ENCODE measurements at regions not wholly inside any gene's neighbourhood (a gene's known extent, or its start where the extent isn't known, plus 50 kb on each side); places are given as distances from the start of the nearest gene placed in this dataset.

- H3K4me3 ChIP-seq = no peak overlapping the region
- ATAC-seq = no peak
- TF ChIP-seq NR3C1 (IDR thresholded peaks at IDR 0.05) = no peak
- TF ChIP-seq E2F6 (IDR thresholded peaks at IDR 0.05; ENCODE audit: borderline replicate concordance, low read depth) = no peak
- no peak for TF ChIP-seq HDAC2 (IDR thresholded peaks at IDR 0.05)
- TF ChIP-seq CBX2 (IDR thresholded peaks at IDR 0.05; ENCODE audit: borderline replicate concordance, low read depth) = no peak
- TF ChIP-seq ZC3H11A (IDR thresholded peaks at IDR 0.05) = no peak
- no peak for TF ChIP-seq RNF2 (IDR thresholded peaks at IDR 0.05; ENCODE audit: borderline replicate concordance, low read depth)
- TF ChIP-seq MAFK (IDR thresholded peaks at IDR 0.05; ENCODE audit: partially characterized antibody) = no peak
- no peak for TF ChIP-seq MAX (IDR thresholded peaks at IDR 0.05)
- no peak for TF ChIP-seq CHD4 (IDR thresholded peaks at IDR 0.05; ENCODE audit: borderline replicate concordance)
- TF ChIP-seq TP53 (CRISPR knock-in tag; IDR thresholded peaks at IDR 0.05) = no peak
- no peak for TF ChIP-seq CHD2 (IDR thresholded peaks at IDR 0.05; ENCODE audit: low read length, partially characterized antibody)
- TF ChIP-seq ESRRA (IDR thresholded peaks at IDR 0.05; ENCODE audit: borderline replicate concordance, low read length) = no peak
- TF ChIP-seq POLR2AphosphoS2 (conservative IDR thresholded peaks at IDR 0.05; ENCODE audit: low read length) = no peak
- TF ChIP-seq HEYL (CRISPR knock-in tag; IDR thresholded peaks at IDR 0.05) = no peak
- TF ChIP-seq BHLHE40 (IDR thresholded peaks at IDR 0.05; ENCODE audit: low read depth, low read length) = no peak
- TF ChIP-seq SMC3 (IDR thresholded peaks at IDR 0.05) = no peak
- WGBS (ENCODE audit: missing lambda C conversion rate) = 25% methylated on average over 2 of the region's 2 CpGs
- no peak for DNase-seq (ENCODE audit: low read depth in 1 of 2, low spot score in 1 of 2)
- no peak overlapping the region for H3K27ac ChIP-seq
- H3K4me1 ChIP-seq = no peaks in the 10 kb centered on the region
- CTCF ChIA-PET = no interaction called here
- FAIRE-seq = no peak
- H3K9me3 ChIP-seq = no peaks in the 10 kb centered on the region
- POLR2A ChIA-PET = no interaction called here
- no peak overlapping the region for H3K4me2 ChIP-seq
These were observed 724.5 kb downstream of the NCAM2 start for GRCh38 chr21:21722731-21723130.

DNA sequence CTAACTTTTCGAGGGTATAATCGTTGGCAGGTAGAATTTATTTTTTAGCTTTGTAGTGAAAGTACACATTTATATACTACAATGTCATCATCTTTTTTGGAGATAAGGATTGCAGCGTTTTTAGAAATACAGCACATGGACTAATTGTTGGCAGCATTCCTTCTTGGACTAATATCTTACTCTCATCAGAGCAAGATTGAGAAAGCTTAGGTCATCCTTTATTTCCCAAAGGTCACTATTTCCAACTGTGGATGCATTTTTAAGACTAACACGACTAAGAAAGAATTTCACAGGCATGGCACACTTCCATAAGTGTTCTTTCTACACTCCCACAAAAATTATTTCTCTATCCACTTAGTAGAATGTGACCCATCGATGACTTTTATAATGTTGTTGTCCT, 732.3 kb downstream of the NCAM2 start:
- ChIA-PET POLR2A (no interaction called here), CTCF (no interaction called here)
- FAIRE-seq = no peak
- DNase-seq (ENCODE audit: low read depth in 1 of 2, low spot score in 1 of 2) = no peak
- no peak for TF ChIP-seq ZNF302 (CRISPR knock-in tag; IDR thresholded peaks at IDR 0.05)
- TF ChIP-seq ZC3H11A (IDR thresholded peaks at IDR 0.05) = no peak
- no peak for TF ChIP-seq CBX2 (IDR thresholded peaks at IDR 0.05; ENCODE audit: borderline replicate concordance, low read depth)
- TF ChIP-seq EHMT2 (IDR thresholded peaks at IDR 0.05; ENCODE audit: low read depth) = no peak
- no peak for TF ChIP-seq ATOH8 (CRISPR knock-in tag; IDR thresholded peaks at IDR 0.05; ENCODE audit: low read depth)
- TF ChIP-seq ESRRA (IDR thresholded peaks at IDR 0.05; ENCODE audit: borderline replicate concordance, low read length) = no peak
- H3K9me3 ChIP-seq = no peaks in the 10 kb centered on the region
- H3K4me2 ChIP-seq = no peak overlapping the region
- no peak for ATAC-seq
- WGBS (ENCODE audit: missing lambda C conversion rate) = 1% methylated on average over 5 of the region's 5 CpGs
- H3K4me3 ChIP-seq = no peak overlapping the region
- H3K4me1 ChIP-seq = no peaks in the 10 kb centered on the region
- no peak overlapping the region for H3K27ac ChIP-seq

GRCh38 chr21:21731626-21732025, 733.4 kb downstream of the NCAM2 start:
- DNase-seq (ENCODE audit: low read depth in 1 of 2, low spot score in 1 of 2) (no peak), ATAC-seq (no peak), FAIRE-seq (no peak)
- no peak overlapping the region for H3K27ac ChIP-seq
- no peak overlapping the region for H3K4me2 ChIP-seq
- WGBS (ENCODE audit: missing lambda C conversion rate) = 15% methylated on average over 6 of the region's 6 CpGs
- no peaks in the 10 kb centered on the region for H3K4me1 ChIP-seq
- H3K4me3 ChIP-seq = no peak overlapping the region
- no peaks in the 10 kb centered on the region for H3K9me3 ChIP-seq
- TF ChIP-seq FOXS1 (CRISPR knock-in tag; IDR thresholded peaks at IDR 0.05) = no peak
- no peak for TF ChIP-seq HES2 (IDR thresholded peaks at IDR 0.05)
- TF ChIP-seq ESRRA (IDR thresholded peaks at IDR 0.05; ENCODE audit: borderline replicate concordance, low read length) = no peak
- no peak for TF ChIP-seq CBX8 (IDR thresholded peaks at IDR 0.05)
- TF ChIP-seq PHF8 (IDR thresholded peaks at IDR 0.05; ENCODE audit: borderline replicate concordance, low read depth) = no peak
- TF ChIP-seq HOXB5 (CRISPR knock-in tag; IDR thresholded peaks at IDR 0.05) = no peak
- TF ChIP-seq RFX5 (IDR thresholded peaks at IDR 0.05) = no peak
- POLR2A ChIA-PET = no interaction called here
- CTCF ChIA-PET = no interaction called here
